ENCODE measurements at regions not wholly inside any gene's neighbourhood (a gene's known extent, or its start where the extent isn't known, plus 50 kb on each side); places are given as distances from the start of the nearest gene placed in this dataset.

GRCh38 chr13:34001389-34001788, 183.4 kb downstream of the RFC3 start:
- H3K27me3 ChIP-seq (ENCODE audit: insufficient read depth, low read length, poor library complexity, severe bottlenecking): no peaks in the 10 kb centered on the region
- no peaks in the 10 kb centered on the region for H3K79me2 ChIP-seq (ENCODE audit: insufficient read depth, low read length)
- TF ChIP-seq EZH2phosphoT487 (IDR thresholded peaks at IDR 0.05; ENCODE audit: borderline replicate concordance) (no peak), CTCF (conservative IDR thresholded peaks at IDR 0.05; ENCODE audit: low read length) (no peak)
- no peaks in the 10 kb centered on the region for H3K4me1 ChIP-seq (ENCODE audit: insufficient read depth, low read length, poor library complexity, severe bottlenecking)
- no peaks in the 10 kb centered on the region for H3K9me3 ChIP-seq (ENCODE audit: insufficient read depth, low read depth, low read length)
- no peaks in the 10 kb centered on the region for H3F3A ChIP-seq (ENCODE audit: low read depth)
- H3K4me2 ChIP-seq (ENCODE audit: low read depth, low read length, poor library complexity, severe bottlenecking): no peak overlapping the region
- H3K9me2 ChIP-seq (replicated peaks; ENCODE audit: low read depth, low read length): no peaks in the 10 kb centered on the region
- H3K36me3 ChIP-seq (ENCODE audit: insufficient read depth, low read length): no peaks in the 10 kb centered on the region
- no peak overlapping the region for H3K9ac ChIP-seq (ENCODE audit: low read depth, low read length, poor library complexity, severe bottlenecking)
- H3K4me3 ChIP-seq (ENCODE audit: low read length, poor library complexity, severe bottlenecking): no peak overlapping the region
- no peaks in the 10 kb centered on the region for H4K20me1 ChIP-seq (ENCODE audit: insufficient read depth, low read length, poor library complexity, severe bottlenecking)
- no peak overlapping the region for H2AFZ ChIP-seq (ENCODE audit: low read length)

GRCh38 chr13:34002141-34002540, 184.2 kb downstream of the RFC3 start:
- no peak overlapping the region for H3K4me3 ChIP-seq (ENCODE audit: low read length, poor library complexity, severe bottlenecking)
- H3K9me3 ChIP-seq (ENCODE audit: insufficient read depth, low read depth, low read length): no peaks in the 10 kb centered on the region
- no peaks in the 10 kb centered on the region for H3K9me2 ChIP-seq (replicated peaks; ENCODE audit: low read depth, low read length)
- no peaks in the 10 kb centered on the region for H3K36me3 ChIP-seq (ENCODE audit: insufficient read depth, low read length)
- no peak for TF ChIP-seq CTCF (conservative IDR thresholded peaks at IDR 0.05; ENCODE audit: low read length)
- TF ChIP-seq EZH2phosphoT487 (IDR thresholded peaks at IDR 0.05; ENCODE audit: borderline replicate concordance): no peak
- no peaks in the 10 kb centered on the region for H3K27me3 ChIP-seq (ENCODE audit: insufficient read depth, low read length, poor library complexity, severe bottlenecking)
- no peaks in the 10 kb centered on the region for H4K20me1 ChIP-seq (ENCODE audit: insufficient read depth, low read length, poor library complexity, severe bottlenecking)
- no peaks in the 10 kb centered on the region for H3K79me2 ChIP-seq (ENCODE audit: insufficient read depth, low read length)
- no peak overlapping the region for H3K4me2 ChIP-seq (ENCODE audit: low read depth, low read length, poor library complexity, severe bottlenecking)
- H3K9ac ChIP-seq (ENCODE audit: low read depth, low read length, poor library complexity, severe bottlenecking): no peak overlapping the region
- no peak overlapping the region for H2AFZ ChIP-seq (ENCODE audit: low read length)
- no peaks in the 10 kb centered on the region for H3F3A ChIP-seq (ENCODE audit: low read depth)
- H3K4me1 ChIP-seq (ENCODE audit: insufficient read depth, low read length, poor library complexity, severe bottlenecking): no peaks in the 10 kb centered on the region

GRCh38 chr13:34002924-34003323, 185.0 kb downstream of the RFC3 start:
- no peaks in the 10 kb centered on the region for H3K9me3 ChIP-seq (ENCODE audit: insufficient read depth, low read depth, low read length)
- H3K4me2 ChIP-seq (ENCODE audit: low read depth, low read length, poor library complexity, severe bottlenecking): no peak overlapping the region
- no peaks in the 10 kb centered on the region for H4K20me1 ChIP-seq (ENCODE audit: insufficient read depth, low read length, poor library complexity, severe bottlenecking)
- H3K4me3 ChIP-seq (ENCODE audit: low read length, poor library complexity, severe bottlenecking): no peak overlapping the region
- no peaks in the 10 kb centered on the region for H3F3A ChIP-seq (ENCODE audit: low read depth)
- H3K4me1 ChIP-seq (ENCODE audit: insufficient read depth, low read length, poor library complexity, severe bottlenecking): no peaks in the 10 kb centered on the region
- no peaks in the 10 kb centered on the region for H3K27me3 ChIP-seq (ENCODE audit: insufficient read depth, low read length, poor library complexity, severe bottlenecking)
- no peak overlapping the region for H2AFZ ChIP-seq (ENCODE audit: low read length)
- TF ChIP-seq EZH2phosphoT487 (IDR thresholded peaks at IDR 0.05; ENCODE audit: borderline replicate concordance) (no peak), CTCF (conservative IDR thresholded peaks at IDR 0.05; ENCODE audit: low read length) (no peak)
- H3K79me2 ChIP-seq (ENCODE audit: insufficient read depth, low read length): no peaks in the 10 kb centered on the region
- H3K9ac ChIP-seq (ENCODE audit: low read depth, low read length, poor library complexity, severe bottlenecking): no peak overlapping the region
- H3K9me2 ChIP-seq (replicated peaks; ENCODE audit: low read depth, low read length): no peaks in the 10 kb centered on the region
- no peaks in the 10 kb centered on the region for H3K36me3 ChIP-seq (ENCODE audit: insufficient read depth, low read length)
